Body of pancreas (tissue), 4 donors: ENCODE measurements at regions not wholly inside any gene's neighbourhood (a gene's known extent, or its start where the extent isn't known, plus 50 kb on each side); places are given as distances from the start of the nearest gene placed in this dataset.
"Not testable (repeated sequence)": the region's sequence is repeated elsewhere in the genome, so short reads cannot be mapped to it uniquely, and the experiment has no call there.

Experiments used
- ATAC-seq: fragments of 150-250 bp; one replicate; pipeline ENCODE4 v1.9.1; 2016
- DNase-seq, 4 donors: peaks; one replicate each; pipeline ENCODE4 v3.0.0-alpha.2; 2019
- H3K27ac ChIP-seq, 4 donors: fragments of 200-600 bp; sonication (generic); 1 replicate in 3 of 4; 2 replicates in 1 of 4; pipeline versions ENCODE4 v1.5.1 to v1.6.1; 2016 to 2019; ENCODE audit warnings: mild to moderate bottlenecking in 1 of 4, mixed read lengths in 1 of 4, moderate library complexity in 1 of 4
- H3K27me3 ChIP-seq, 2 donors: fragments of 200-600 bp; sonication (generic); one replicate each; pipeline ENCODE4 v1.6.0; 2016; ENCODE audit warnings: mild to moderate bottlenecking in 1 of 2
- H3K36me3 ChIP-seq, 2 donors: fragments of 200-600 bp; sonication (generic); replicated peaks in 1 of 2; 2 replicates each; pipeline ENCODE4 v1.5.1; 2016; ENCODE audit warnings: low read depth in 2 of 2; ENCODE audit not compliant: insufficient read depth in 1 of 2
- H3K4me1 ChIP-seq: fragments of 200-600 bp; sonication (generic); one replicate; pipeline ENCODE4 v1.6.0; 2016
- H3K4me3 ChIP-seq, 2 donors: fragments of 200-600 bp; sonication (generic); 1 replicate in 1 of 2; 2 replicates in 1 of 2; pipeline ENCODE4 v1.5.1; 2016 to 2019
- H3K9me3 ChIP-seq, 3 donors: fragments of 200-600 bp; sonication (generic); 1 replicate in 2 of 3; 2 replicates in 1 of 3; pipeline ENCODE4 v1.5.1; 2016
- POLR2A ChIP-seq, 3 donors: fragments of 450-650 bp; IDR thresholded peaks; one replicate each; pipeline ENCODE4 v1.6.1; 2016; ENCODE audit warnings: antibody characterized with exemption in 3 of 3, mild to moderate bottlenecking in 2 of 3
- WGBS, 2 donors: methylation state at CpG; one replicate each; pipeline ENCODE4 v1.1.5; 2017; 5-methylcytosine and 5-hydroxymethylcytosine counted together
- intact Hi-C: fragments of 100-400 bp; cut with DNase I; formaldehyde crosslinking; loops from one replicate; pipeline ENCODE4 v1.15.1; 2023
- TF ChIP-seq, protein P1 (sequence below), 7 experiments: fragments of 450-650 bp in 4 of 7; fragments of 200-600 bp in 3 of 7; sonication (generic) in 3 of 7; IDR thresholded peaks; one replicate each; pipeline ENCODE4 v1.5.1; 2016 to 2019; ENCODE audit warnings: antibody characterized with exemption in 7 of 7

DNA sequence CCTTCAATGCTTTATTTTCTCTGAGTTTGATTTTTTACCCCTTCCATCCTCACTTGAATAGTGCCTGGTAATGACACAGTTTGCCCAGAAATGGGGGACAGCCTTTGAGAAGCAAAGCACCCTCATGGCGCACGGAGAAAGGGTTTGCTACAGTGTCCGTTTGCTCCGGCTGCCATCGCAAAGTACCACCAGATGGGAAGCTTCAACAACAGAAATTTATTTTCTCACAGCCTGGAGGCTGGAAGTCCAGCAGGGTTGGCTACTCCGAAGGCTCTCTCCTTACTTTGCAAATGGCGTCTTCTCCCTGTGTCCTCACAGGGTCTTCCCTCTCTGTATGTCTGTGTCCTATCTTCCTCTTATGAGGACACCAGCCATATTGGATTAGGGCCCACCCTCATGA is 327.7 kb upstream of the KAZN start:
- TF ChIP-seq, protein P1, sequence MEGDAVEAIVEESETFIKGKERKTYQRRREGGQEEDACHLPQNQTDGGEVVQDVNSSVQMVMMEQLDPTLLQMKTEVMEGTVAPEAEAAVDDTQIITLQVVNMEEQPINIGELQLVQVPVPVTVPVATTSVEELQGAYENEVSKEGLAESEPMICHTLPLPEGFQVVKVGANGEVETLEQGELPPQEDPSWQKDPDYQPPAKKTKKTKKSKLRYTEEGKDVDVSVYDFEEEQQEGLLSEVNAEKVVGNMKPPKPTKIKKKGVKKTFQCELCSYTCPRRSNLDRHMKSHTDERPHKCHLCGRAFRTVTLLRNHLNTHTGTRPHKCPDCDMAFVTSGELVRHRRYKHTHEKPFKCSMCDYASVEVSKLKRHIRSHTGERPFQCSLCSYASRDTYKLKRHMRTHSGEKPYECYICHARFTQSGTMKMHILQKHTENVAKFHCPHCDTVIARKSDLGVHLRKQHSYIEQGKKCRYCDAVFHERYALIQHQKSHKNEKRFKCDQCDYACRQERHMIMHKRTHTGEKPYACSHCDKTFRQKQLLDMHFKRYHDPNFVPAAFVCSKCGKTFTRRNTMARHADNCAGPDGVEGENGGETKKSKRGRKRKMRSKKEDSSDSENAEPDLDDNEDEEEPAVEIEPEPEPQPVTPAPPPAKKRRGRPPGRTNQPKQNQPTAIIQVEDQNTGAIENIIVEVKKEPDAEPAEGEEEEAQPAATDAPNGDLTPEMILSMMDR (IDR thresholded peaks at IDR 0.05), result no peak
- no peak for TF ChIP-seq POLR2A (IDR thresholded peaks at IDR 0.05)

DNA sequence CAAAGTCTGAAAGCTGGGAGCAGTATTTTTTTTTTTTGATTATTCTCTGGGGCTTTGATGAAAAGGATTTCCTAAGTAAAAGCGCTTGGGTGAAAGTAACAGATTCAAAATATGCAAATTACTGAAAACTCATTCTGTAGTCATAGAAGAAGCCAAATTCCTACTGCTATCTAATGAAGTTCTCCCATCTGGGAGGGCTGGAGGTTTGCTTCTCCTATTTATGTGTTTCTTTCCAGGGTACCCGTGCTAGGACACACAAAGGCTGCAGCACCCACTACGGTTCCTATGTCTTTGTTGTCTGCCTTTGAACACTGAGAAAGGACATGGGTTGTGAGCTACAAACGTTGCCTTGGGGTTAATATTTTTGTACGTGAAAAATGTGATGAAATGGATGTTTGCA is 324.7 kb upstream of the KAZN start:
- ATAC-seq (no peak), DNase-seq (no peak)
- no peaks in the 10 kb centered on the region for H3K27me3 ChIP-seq
- H3K36me3 ChIP-seq, result no peaks in the 10 kb centered on the region
- WGBS, 2 donors, result 62 to 66% methylated on average over 5 of the region's 5 CpGs
- H3K4me1 ChIP-seq, result no peaks in the 10 kb centered on the region
- H3K4me3 ChIP-seq, result no peak overlapping the region
- intact Hi-C loops, result no loop called here
- no peak for TF ChIP-seq POLR2A (IDR thresholded peaks at IDR 0.05)
- TF ChIP-seq, protein P1 (IDR thresholded peaks at IDR 0.05), result no peak
- H3K27ac ChIP-seq, result no peak overlapping the region
- no peaks in the 10 kb centered on the region for H3K9me3 ChIP-seq

More for the DNA sequence above, 327.7 kb upstream of the KAZN start:
- WGBS, 2 donors, result 80 to 85% methylated on average over 7 of the region's 7 CpGs
- no peak for DNase-seq
- ATAC-seq, result no peak
- H3K27ac ChIP-seq, result no peak overlapping the region
- intact Hi-C loops, result no loop called here
- H3K4me3 ChIP-seq, result no peak overlapping the region
- H3K4me1 ChIP-seq, result no peaks in the 10 kb centered on the region
- H3K36me3 ChIP-seq, result no peaks in the 10 kb centered on the region
- H3K9me3 ChIP-seq, result no peaks in the 10 kb centered on the region
- H3K27me3 ChIP-seq, result no peaks in the 10 kb centered on the region

DNA sequence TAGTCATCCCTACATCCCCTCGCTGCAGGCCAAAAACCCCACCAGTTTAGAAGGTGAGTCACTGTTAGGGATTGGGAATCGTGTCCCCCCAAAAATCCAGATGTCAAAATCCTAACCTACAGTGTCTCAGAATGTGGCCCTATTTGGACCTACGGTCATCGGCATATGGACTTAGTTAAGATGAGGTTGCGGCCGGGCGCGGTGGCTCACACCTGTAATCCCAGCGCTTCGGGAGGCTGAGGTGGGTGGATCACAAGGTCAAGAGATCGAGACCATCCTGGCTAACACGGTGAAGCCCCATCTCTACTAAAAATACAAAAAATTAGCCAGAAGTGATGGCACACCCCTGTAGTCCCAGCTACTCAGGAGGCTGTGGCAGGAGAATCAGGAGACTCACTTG is 318.6 kb upstream of the KAZN start:
- intact Hi-C loops, ATAC-seq: not testable (repeated sequence)
- WGBS, 2 donors, result 87 to 98% methylated on average over 9 to 12 of the region's 12 CpGs

DNA sequence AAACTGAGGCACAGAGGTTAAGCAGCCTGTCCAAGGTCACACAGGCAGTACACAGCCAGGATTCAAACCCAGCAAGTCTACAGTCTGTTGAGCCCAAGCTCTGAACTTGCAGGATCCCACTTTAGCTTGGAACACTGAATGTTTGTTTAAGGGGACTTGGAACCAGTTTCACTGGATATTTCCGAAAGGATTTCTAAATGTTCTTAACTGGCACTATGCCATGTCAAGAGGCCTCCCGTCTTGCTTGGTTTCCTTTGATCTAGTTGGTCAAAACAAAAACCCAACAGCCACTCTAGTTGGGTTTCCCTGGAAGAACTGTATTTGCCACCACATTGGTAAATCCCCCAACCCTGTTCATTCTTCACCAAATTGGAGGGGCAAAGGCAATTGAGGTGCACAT is 317.6 kb upstream of the KAZN start:
- Histone ChIP-seq H3K27ac (no peak overlapping the region), H3K27me3 (no peaks in the 10 kb centered on the region), H3K36me3 (no peaks in the 10 kb centered on the region), H3K4me3 (no peak overlapping the region), H3K9me3 (no peaks in the 10 kb centered on the region), H3K4me1 (no peaks in the 10 kb centered on the region)
- DNase-seq (no peak), ATAC-seq (no peak)
- TF ChIP-seq POLR2A (IDR thresholded peaks at IDR 0.05), result no peak
- TF ChIP-seq, protein P1 (IDR thresholded peaks at IDR 0.05), result no peak
- 23 to 29% methylated on average over 2 of the region's 2 CpGs for WGBS, 2 donors
- intact Hi-C loops, result no loop called here

More for the DNA sequence above, 318.6 kb upstream of the KAZN start:
- H3K4me3 ChIP-seq, H3K36me3 ChIP-seq, H3K4me1 ChIP-seq, H3K27me3 ChIP-seq, H3K9me3 ChIP-seq, H3K27ac ChIP-seq, DNase-seq: not testable (repeated sequence)

DNA sequence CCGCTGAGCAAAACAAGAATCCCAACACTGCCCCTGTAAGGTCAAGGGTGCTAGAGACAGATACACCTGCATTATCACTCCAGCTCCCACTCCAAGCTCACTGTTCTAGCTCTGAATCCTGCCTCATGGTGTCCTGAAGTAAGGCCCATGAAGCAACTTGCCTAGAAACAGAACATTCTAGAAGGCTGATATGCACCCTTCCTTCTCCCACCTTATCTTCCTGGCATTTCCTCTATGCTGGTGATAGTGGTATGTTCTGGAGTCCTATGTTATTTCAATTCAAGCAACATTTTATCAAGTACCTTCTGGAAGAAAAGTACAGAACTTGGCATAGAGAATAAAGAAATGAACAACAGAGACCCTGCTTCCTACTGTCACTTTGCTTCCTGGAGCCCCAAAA is 317.1 kb upstream of the KAZN start:
- ATAC-seq (no peak), DNase-seq (no peak)
- 36 to 57% methylated on average over 1 of the region's 1 CpG for whole genome bisulfite sequencing, 2 donors
- H3K27me3 ChIP-seq, result no peaks in the 10 kb centered on the region
- H3K4me1 ChIP-seq, result no peaks in the 10 kb centered on the region
- no peak for TF ChIP-seq POLR2A (IDR thresholded peaks at IDR 0.05)
- TF ChIP-seq, protein P1 (IDR thresholded peaks at IDR 0.05), result no peak
- H3K27ac ChIP-seq, result no peak overlapping the region
- no peaks in the 10 kb centered on the region for H3K9me3 ChIP-seq
- H3K4me3 ChIP-seq, result no peak overlapping the region
- intact Hi-C loops, result no loop called here
- no peaks in the 10 kb centered on the region for H3K36me3 ChIP-seq
